CD4-positive, alpha-beta T cell (primary cell): ENCODE measurements at regions not wholly inside any gene's neighbourhood (a gene's known extent, or its start where the extent isn't known, plus 50 kb on each side); places are given as distances from the start of the nearest gene placed in this dataset.

Source experiments
- ATAC-seq: fragments of 200-7000 bp; cut with Tn5 transposase; one replicate; pipeline ENCODE4 v1.10.0; 2022; ENCODE audit warnings: mild to moderate bottlenecking; ENCODE audit not compliant: poor library complexity
- CTCF ChIA-PET: fragments of 350-600 bp; sonication (Branson Sonifier 250); formaldehyde crosslinking; loops from one replicate; lab custom pipeline; 2021; ENCODE audit warnings: antibody characterized with exemption, inconsistent platforms; lab: Charles Lee
- POLR2A ChIA-PET: fragments of 350-600 bp; sonication (Branson Sonifier 250); formaldehyde crosslinking; loops from one replicate; lab custom pipeline; 2021; ENCODE audit warnings: antibody characterized with exemption, inconsistent platforms; lab: Charles Lee
- DNase-seq, 14 experiments: peaks; one replicate each; pipeline ENCODE4 v3.0.0-alpha.2; 2013 to 2020; ENCODE audit warnings: mixed read lengths in 2 of 14
- H3K27ac ChIP-seq, 2 donors: one replicate each; pipeline versions ENCODE4 v1.5.1 to v1.7.0; 2013; ENCODE audit warnings: low read length in 2 of 2, low read depth in 1 of 2, mild to moderate bottlenecking in 1 of 2
- H3K27me3 ChIP-seq, 2 experiments: 1 replicate in 1 of 2; 2 replicates in 1 of 2; pipeline versions ENCODE4 v1.6.1 to v1.7.0; 2013; ENCODE audit warnings: low read length in 2 of 2, control low read depth in 1 of 2, mild to moderate bottlenecking in 1 of 2, moderate library complexity in 1 of 2; ENCODE audit not compliant: insufficient read depth in 2 of 2, control insufficient read depth in 1 of 2
- H3K36me3 ChIP-seq: one replicate; pipeline ENCODE4 v1.6.1; 2013; ENCODE audit warnings: low read length, control low read depth; ENCODE audit not compliant: insufficient read depth
- H3K4me1 ChIP-seq: one replicate; pipeline ENCODE4 v1.6.1; 2013; ENCODE audit warnings: low read length, control low read depth; ENCODE audit not compliant: insufficient read depth
- H3K4me3 ChIP-seq: one replicate; pipeline ENCODE4 v1.5.1; 2013; ENCODE audit warnings: mild to moderate bottlenecking, low read length, moderate library complexity
- H3K9me3 ChIP-seq, 2 experiments: 1 replicate in 1 of 2; 2 replicates in 1 of 2; pipeline versions ENCODE4 v1.6.1 to v1.7.0; 2013; ENCODE audit warnings: low read length in 2 of 2, mild to moderate bottlenecking in 2 of 2, control low read depth in 1 of 2, moderate library complexity in 1 of 2; ENCODE audit not compliant: control insufficient read depth in 1 of 2, insufficient read depth in 1 of 2
- H3K27ac Mint-ChIP-seq: one replicate; pipeline ENCODE4 v1.8.0; 2020; ENCODE audit warnings: mixed read lengths
- H3K27me3 Mint-ChIP-seq: one replicate; pipeline ENCODE4 v1.8.0; 2021; ENCODE audit warnings: mixed read lengths
- H3K36me3 Mint-ChIP-seq: one replicate; pipeline ENCODE4 v1.8.0; 2021; ENCODE audit warnings: low read depth, mixed read lengths
- H3K4me1 Mint-ChIP-seq: one replicate; pipeline ENCODE4 v1.8.0; 2021; ENCODE audit warnings: low read depth, mixed read lengths
- H3K4me3 Mint-ChIP-seq: one replicate; pipeline ENCODE4 v1.8.0; 2020; ENCODE audit warnings: mild to moderate bottlenecking, mixed read lengths
- H3K9me3 Mint-ChIP-seq: one replicate; pipeline ENCODE4 v1.8.0; 2020; ENCODE audit warnings: mixed read lengths
- intact Hi-C, 2 experiments: fragments of 100-400 bp; cut with DNase I in 1 of 2; cut with micrococcal nuclease in 1 of 2; formaldehyde crosslinking; loops; one replicate each; pipeline versions ENCODE4 v1.15.1 to v1.9.0; 2023 to 2025; cut with DNase I, micrococcal nuclease
- TF ChIP-seq, protein P1 (sequence below): fragments of 200-600 bp; IDR thresholded peaks from one replicate; pipeline ENCODE4 v1.8.0; 2022; ENCODE audit warnings: antibody characterized with exemption, mild to moderate bottlenecking

GRCh38 chr4:110394871-110395270 is 81.1 kb upstream of the ENPEP start:
- H3K4me3 ChIP-seq: no peak overlapping the region
- no peak overlapping the region for H3K4me3 Mint-ChIP-seq
- ChIA-PET CTCF (no interaction called here), POLR2A (no interaction called here)
- ATAC-seq: no peak
- H3K4me1 Mint-ChIP-seq: no peaks in the 10 kb centered on the region
- H3K27ac Mint-ChIP-seq: no peak overlapping the region
- no peaks in the 10 kb centered on the region for H3K36me3 Mint-ChIP-seq
- no peaks in the 10 kb centered on the region for H3K36me3 ChIP-seq
- no peak for DNase-seq
- H3K9me3 Mint-ChIP-seq: no peaks in the 10 kb centered on the region
- no peak overlapping the region for H3K27ac ChIP-seq
- H3K9me3 ChIP-seq: no peaks in the 10 kb centered on the region
- intact Hi-C loops: no loop called here
- H3K27me3 Mint-ChIP-seq: peaks cover 26% of the 10 kb centered on the region
- peaks cover 0 to 10% of the 10 kb centered on the region in 2 experiments for H3K27me3 ChIP-seq
- TF ChIP-seq, protein P1, sequence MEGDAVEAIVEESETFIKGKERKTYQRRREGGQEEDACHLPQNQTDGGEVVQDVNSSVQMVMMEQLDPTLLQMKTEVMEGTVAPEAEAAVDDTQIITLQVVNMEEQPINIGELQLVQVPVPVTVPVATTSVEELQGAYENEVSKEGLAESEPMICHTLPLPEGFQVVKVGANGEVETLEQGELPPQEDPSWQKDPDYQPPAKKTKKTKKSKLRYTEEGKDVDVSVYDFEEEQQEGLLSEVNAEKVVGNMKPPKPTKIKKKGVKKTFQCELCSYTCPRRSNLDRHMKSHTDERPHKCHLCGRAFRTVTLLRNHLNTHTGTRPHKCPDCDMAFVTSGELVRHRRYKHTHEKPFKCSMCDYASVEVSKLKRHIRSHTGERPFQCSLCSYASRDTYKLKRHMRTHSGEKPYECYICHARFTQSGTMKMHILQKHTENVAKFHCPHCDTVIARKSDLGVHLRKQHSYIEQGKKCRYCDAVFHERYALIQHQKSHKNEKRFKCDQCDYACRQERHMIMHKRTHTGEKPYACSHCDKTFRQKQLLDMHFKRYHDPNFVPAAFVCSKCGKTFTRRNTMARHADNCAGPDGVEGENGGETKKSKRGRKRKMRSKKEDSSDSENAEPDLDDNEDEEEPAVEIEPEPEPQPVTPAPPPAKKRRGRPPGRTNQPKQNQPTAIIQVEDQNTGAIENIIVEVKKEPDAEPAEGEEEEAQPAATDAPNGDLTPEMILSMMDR: no peak
- no peaks in the 10 kb centered on the region for H3K4me1 ChIP-seq

DNA sequence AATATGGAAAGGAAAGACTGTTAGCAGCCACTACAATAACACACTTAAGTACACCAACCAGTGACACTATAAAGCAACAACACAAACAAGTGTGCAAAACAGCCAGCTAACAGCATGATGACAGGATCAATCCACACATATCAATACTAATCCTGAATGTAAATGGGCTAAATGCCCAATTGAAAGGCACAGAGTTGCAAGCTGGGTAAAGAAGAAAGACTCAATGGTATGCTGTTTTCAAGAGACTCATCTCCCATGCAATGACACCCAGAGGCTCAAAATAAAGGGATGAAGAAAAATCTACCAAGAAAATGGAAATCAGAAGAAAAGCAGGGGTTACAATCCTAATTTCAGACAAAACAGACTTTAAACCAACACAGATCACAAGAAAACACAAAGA is 94.2 kb upstream of the ENPEP start:
- Mint-ChIP-seq H3K27me3 (no peaks in the 10 kb centered on the region), H3K4me1 (no peaks in the 10 kb centered on the region), H3K9me3 (peaks cover 15% of the 10 kb centered on the region), H3K27ac (no peak overlapping the region), H3K36me3 (no peaks in the 10 kb centered on the region), H3K4me3 (no peak overlapping the region)
- no peak for DNase-seq
- ChIA-PET CTCF (no interaction called here), POLR2A (no interaction called here)
- intact Hi-C loops: no loop called here
- H3K9me3 ChIP-seq: peaks cover 8 to 10% of the 10 kb centered on the region in 2 experiments
- TF ChIP-seq, protein P1: no peak
- no peaks in the 10 kb centered on the region for H3K36me3 ChIP-seq
- H3K4me3 ChIP-seq: no peak overlapping the region
- ATAC-seq: no peak
- H3K4me1 ChIP-seq: no peaks in the 10 kb centered on the region
- H3K27ac ChIP-seq: no peak overlapping the region
- no peaks in the 10 kb centered on the region for H3K27me3 ChIP-seq

DNA sequence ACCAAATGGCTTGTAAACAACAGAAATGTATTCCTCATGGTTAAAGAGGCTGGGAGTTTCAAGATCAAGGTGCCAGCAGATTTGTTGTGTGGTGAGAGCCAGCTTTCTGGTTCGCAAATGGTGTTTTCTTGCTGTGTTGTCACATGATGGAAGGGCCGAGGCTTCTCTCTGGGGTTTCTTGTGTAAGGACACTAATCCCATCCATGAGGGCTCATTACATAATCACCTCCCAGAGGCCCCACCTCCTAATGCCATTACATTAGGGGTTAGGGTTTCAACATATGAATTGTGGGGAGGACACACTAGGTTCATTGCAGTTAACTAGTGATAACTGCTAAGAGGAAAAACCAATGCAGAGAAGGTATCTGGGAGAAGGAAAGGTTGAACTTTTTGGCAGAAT is 103.5 kb upstream of the ENPEP start:
- DNase-seq: no peak
- Mint-ChIP-seq H3K36me3 (no peaks in the 10 kb centered on the region), H3K27me3 (peaks cover 17% of the 10 kb centered on the region), H3K9me3 (no peaks in the 10 kb centered on the region), H3K27ac (no peak overlapping the region), H3K4me3 (no peak overlapping the region), H3K4me1 (no peaks in the 10 kb centered on the region)
- no peaks in the 10 kb centered on the region for H3K4me1 ChIP-seq
- no peak for ATAC-seq
- H3K36me3 ChIP-seq: no peaks in the 10 kb centered on the region
- H3K27me3 ChIP-seq: no peaks in the 10 kb centered on the region
- POLR2A ChIA-PET: no interaction called here
- CTCF ChIA-PET: no interaction called here
- intact Hi-C loops: no loop called here
- no peak overlapping the region for H3K27ac ChIP-seq
- TF ChIP-seq, protein P1: no peak
- H3K4me3 ChIP-seq: no peak overlapping the region
- H3K9me3 ChIP-seq: no peaks in the 10 kb centered on the region
